Activated CD4-positive, alpha-beta T cell treated with anti-CD3 and anti-CD28 coated beads for 36 hours (primary cell): ENCODE measurements at regions not wholly inside any gene's neighbourhood (a gene's known extent, or its start where the extent isn't known, plus 50 kb on each side); places are given as distances from the start of the nearest gene placed in this dataset.

Experiments used
- ATAC-seq: fragments of 200-7000 bp; cut with Tn5 transposase; one replicate; pipeline ENCODE4 v1.10.0; 2021; ENCODE audit warnings: mild to moderate bottlenecking, moderate library complexity
- CTCF ChIA-PET: fragments of 350-600 bp; sonication (Branson Sonifier 250); formaldehyde crosslinking; loops from one replicate; lab custom pipeline; 2021; ENCODE audit warnings: antibody characterized with exemption; lab: Charles Lee
- POLR2A ChIA-PET: fragments of 350-600 bp; sonication (Branson Sonifier 250); formaldehyde crosslinking; loops from one replicate; lab custom pipeline; 2021; ENCODE audit warnings: antibody characterized with exemption, inconsistent platforms; lab: Charles Lee
- DNase-seq: peaks from one replicate; pipeline ENCODE4 v3.0.0-alpha.2; 2020
- H3K27ac Mint-ChIP-seq: one replicate; pipeline ENCODE4 v1.8.0; 2021; ENCODE audit warnings: mixed read lengths
- H3K27me3 Mint-ChIP-seq: one replicate; pipeline ENCODE4 v1.8.0; 2021; ENCODE audit warnings: mixed read lengths
- H3K36me3 Mint-ChIP-seq: one replicate; pipeline ENCODE4 v1.8.0; 2021; ENCODE audit warnings: low read depth, mixed read lengths
- H3K4me1 Mint-ChIP-seq: one replicate; pipeline ENCODE4 v1.8.0; 2021; ENCODE audit warnings: mixed read lengths
- H3K4me3 Mint-ChIP-seq: one replicate; pipeline ENCODE4 v1.8.0; 2021; ENCODE audit warnings: mild to moderate bottlenecking, moderate library complexity, mixed read lengths
- H3K9me3 Mint-ChIP-seq: one replicate; pipeline ENCODE4 v1.8.0; 2021; ENCODE audit warnings: low read depth, mixed read lengths
- intact Hi-C, 2 experiments: fragments of 100-400 bp; cut with DNase I in 1 of 2; cut with micrococcal nuclease in 1 of 2; formaldehyde crosslinking; loops; one replicate each; pipeline versions ENCODE4 v1.14.2 to v1.15.1; 2022 to 2024; cut with DNase I, micrococcal nuclease

DNA sequence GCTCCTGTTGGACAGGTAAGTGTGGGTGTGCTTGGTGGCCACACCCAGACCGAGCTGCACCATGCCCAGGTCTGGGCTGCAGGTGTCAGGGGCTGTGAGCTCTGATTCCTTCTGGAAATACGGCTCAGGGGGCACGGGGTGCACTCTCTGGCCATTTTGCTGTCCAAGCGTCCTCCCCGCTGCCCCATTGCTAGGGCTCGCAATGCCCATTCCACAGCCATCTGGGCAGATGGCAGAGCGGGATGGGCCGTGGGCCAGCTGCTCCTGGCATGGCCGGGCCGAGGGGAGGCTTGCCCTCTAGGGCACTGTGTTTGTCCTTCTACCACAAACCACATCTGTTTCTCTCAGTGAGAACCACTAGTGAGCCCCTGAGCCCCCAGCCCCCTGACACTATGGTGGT, 67.9 kb upstream of the RXRA start:
- no peaks in the 10 kb centered on the region for H3K9me3 Mint-ChIP-seq
- no peaks in the 10 kb centered on the region for H3K4me1 Mint-ChIP-seq
- intact Hi-C loops, result no loop called here
- H3K36me3 Mint-ChIP-seq, result no peaks in the 10 kb centered on the region
- DNase-seq (no peak), ATAC-seq (no peak)
- ChIA-PET CTCF (interaction anchor here (0.5 kb wide), 1 partner anchor 15 kb away, joined by 3 read pairs; no protein-coding TSS in a partner anchor), POLR2A (no interaction called here)
- H3K27me3 Mint-ChIP-seq, result no peaks in the 10 kb centered on the region
- H3K4me3 Mint-ChIP-seq, result no peak overlapping the region
- no peak overlapping the region for H3K27ac Mint-ChIP-seq

DNA sequence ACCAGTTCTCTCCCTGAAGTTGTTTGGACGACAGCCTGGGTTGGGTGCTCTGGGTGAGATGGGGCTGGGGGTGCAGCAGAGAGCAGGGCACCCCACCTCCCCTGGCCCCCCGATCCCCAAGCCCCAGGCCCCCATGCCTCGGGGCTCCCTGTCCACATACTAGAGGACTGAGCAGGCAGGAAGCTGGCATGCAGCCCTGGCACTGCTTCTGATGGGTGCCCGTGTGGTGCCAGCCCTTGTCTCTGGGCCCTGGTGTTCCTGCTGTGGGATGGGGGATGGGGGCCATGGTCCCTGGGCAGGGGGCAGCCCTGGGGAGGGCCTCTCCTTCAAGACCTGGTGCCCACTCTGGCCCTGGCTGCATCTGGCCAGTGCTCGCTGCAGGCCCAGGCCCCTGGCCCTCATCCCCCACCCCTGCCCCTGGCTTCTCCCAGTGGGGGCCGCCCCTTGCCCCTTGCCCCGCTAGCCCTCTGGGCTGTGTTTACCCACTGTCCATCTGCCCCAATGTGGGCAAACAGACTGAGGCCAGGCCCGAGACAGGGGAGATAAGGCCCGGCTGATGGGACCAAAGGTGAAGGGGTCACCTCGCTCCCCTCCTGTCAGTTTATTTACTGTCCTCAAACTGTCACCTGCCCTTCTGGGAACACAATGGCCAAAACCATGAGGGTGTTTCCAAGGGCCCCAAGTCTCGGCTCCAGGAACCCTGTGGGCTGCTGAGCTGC, 67.3 kb upstream of the RXRA start:
- DNase-seq, result no peak
- ATAC-seq, result no peak
- H3K27me3 Mint-ChIP-seq, result peaks cover 3% of the 10 kb centered on the region
- POLR2A ChIA-PET, result no interaction called here
- H3K36me3 Mint-ChIP-seq, result no peaks in the 10 kb centered on the region
- no peaks in the 10 kb centered on the region for H3K4me1 Mint-ChIP-seq
- intact Hi-C loops, result no loop called here
- H3K27ac Mint-ChIP-seq, result no peak overlapping the region
- H3K9me3 Mint-ChIP-seq, result no peaks in the 10 kb centered on the region
- H3K4me3 Mint-ChIP-seq, result no peak overlapping the region
- CTCF ChIA-PET, result interaction anchor here (0.5 kb wide), 1 partner anchor 15 kb away, joined by 3 read pairs; no protein-coding TSS in a partner anchor

DNA sequence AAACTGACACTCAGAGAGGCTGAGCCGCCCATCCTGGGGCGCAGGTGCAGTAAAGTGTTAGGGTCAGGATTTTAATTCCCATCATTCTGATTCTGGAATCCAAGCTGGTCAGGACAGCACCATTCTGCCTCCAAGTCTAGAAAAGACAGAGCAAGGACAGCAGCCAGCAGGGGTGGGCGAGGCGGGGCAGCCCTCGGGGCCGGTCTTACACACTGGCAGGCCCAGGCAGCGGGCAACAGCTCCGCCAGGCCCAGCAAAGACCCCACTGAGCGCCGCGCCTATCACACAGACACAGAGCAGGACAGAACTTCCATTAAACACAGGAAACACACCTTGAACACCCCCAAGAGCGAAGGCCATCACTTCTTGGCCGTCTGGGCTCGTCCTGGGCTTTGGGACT, 66.5 kb upstream of the RXRA start:
- Mint-ChIP-seq H3K27ac (no peak overlapping the region), H3K27me3 (peaks cover 3% of the 10 kb centered on the region), H3K36me3 (no peaks in the 10 kb centered on the region), H3K9me3 (no peaks in the 10 kb centered on the region), H3K4me3 (no peak overlapping the region), H3K4me1 (no peaks in the 10 kb centered on the region)
- no peak for ATAC-seq
- CTCF ChIA-PET, result no interaction called here
- DNase-seq, result no peak
- intact Hi-C loops, result no loop called here
- POLR2A ChIA-PET, result no interaction called here

DNA sequence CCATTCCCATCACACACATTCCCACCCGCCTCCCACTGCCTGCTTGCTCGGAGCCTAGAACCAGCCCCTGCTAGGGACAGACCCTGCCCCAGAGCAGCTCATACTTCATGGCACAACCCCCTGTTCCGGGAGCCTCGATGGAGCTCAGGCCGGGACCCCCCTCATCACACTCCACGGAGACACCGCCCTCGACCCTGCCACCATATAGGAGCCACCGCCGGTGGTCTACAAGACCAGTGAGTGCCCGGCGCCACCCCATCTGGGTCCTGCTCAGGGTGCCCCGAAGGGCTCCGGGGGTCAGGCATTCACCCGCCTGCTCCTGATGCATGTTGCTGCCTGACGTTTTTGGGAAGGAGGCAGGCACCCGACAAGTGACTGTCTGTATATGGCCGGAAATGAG, 65.5 kb upstream of the RXRA start:
- Mint-ChIP-seq H3K9me3 (no peaks in the 10 kb centered on the region), H3K36me3 (no peaks in the 10 kb centered on the region)
- CTCF ChIA-PET, result no interaction called here

DNA sequence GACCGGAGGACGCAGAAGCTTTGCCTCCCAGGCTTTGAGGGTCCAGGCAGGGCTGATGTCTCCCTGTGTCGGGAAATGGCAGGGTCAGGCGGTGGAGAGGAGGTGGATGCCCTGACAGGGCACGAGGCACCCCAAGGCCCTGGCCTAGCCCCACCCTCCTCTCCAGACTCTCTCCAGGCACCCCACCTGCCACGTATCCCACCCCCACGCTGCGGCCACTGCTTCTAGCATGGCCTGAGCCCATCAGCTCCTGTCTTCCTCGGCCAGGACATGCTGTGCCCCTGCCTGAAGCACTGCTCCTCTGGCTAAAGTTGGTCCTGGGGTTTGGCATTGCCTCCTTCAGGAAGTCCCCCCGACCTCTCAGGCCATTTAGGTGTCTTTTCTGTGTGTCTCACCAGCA, 64.2 kb upstream of the RXRA start:
- CTCF ChIA-PET, result no interaction called here
- H3K4me1 Mint-ChIP-seq, result no peaks in the 10 kb centered on the region

More for the DNA sequence above, 65.5 kb upstream of the RXRA start:
- no peaks in the 10 kb centered on the region for H3K4me1 Mint-ChIP-seq
- no peak overlapping the region for H3K27ac Mint-ChIP-seq
- peaks cover 4% of the 10 kb centered on the region for H3K27me3 Mint-ChIP-seq
- intact Hi-C loops, result no loop called here
- DNase-seq, result no peak
- ATAC-seq, result no peak
- POLR2A ChIA-PET, result no interaction called here
- H3K4me3 Mint-ChIP-seq, result no peak overlapping the region

DNA sequence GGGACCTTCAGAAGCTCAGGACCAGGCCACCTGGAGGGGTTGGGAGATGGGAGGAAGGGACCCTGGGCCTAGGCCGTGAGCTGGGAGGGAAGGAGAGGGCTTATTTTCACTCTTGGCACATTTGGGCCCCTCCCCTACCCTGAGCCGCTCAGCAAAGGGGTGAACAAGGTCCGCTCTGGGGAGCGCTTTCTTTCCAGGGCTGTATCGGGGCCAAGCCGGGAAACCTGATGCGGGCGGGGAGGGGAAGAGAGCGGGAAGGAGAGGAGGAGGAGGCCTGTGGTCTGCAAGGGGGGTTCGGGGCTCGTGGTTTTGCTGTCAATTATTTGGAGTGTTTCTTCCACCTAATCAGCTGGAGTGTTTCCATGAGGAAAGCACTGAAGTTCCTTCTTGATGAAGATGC, 62.7 kb upstream of the RXRA start:
- Mint-ChIP-seq H3K4me3 (no peak overlapping the region), H3K4me1 (no peaks in the 10 kb centered on the region), H3K27ac (no peak overlapping the region), H3K36me3 (no peaks in the 10 kb centered on the region), H3K27me3 (peaks cover 12% of the 10 kb centered on the region), H3K9me3 (no peaks in the 10 kb centered on the region)
- no peak for ATAC-seq
- ChIA-PET POLR2A (no interaction called here), CTCF (interaction anchor here (1.2 kb wide), 1 partner anchor 92 kb away, joined by 3 read pairs; no protein-coding TSS in a partner anchor)
- DNase-seq, result no peak
- intact Hi-C loops, result no loop called here

More for the DNA sequence above, 64.2 kb upstream of the RXRA start:
- Mint-ChIP-seq H3K9me3 (no peaks in the 10 kb centered on the region), H3K36me3 (no peaks in the 10 kb centered on the region), H3K4me3 (no peak overlapping the region), H3K27me3 (peaks cover 12% of the 10 kb centered on the region), H3K27ac (no peak overlapping the region)
- POLR2A ChIA-PET, result no interaction called here
- intact Hi-C loops, result no loop called here
- no peak for ATAC-seq
- no peak for DNase-seq

DNA sequence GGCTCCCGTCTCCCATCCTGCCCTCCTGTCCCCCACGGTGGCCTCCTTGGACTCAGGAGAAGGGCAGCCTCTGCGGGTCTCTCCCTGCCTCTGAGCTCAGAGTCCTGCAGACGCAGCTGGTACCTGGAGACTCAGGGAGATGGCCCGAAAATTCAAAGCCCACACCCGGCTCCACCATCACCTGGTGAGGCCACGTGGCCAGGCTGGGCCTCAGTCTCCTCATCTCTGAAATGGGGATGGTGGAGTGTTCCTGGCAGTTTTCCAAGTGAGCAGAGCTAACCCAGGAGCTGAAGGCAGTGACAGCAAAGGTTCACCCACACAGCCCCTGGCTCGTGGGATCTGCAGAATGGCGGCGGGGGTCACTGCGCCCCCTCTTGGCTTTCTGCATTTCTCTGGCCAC, 62.1 kb upstream of the RXRA start:
- H3K36me3 Mint-ChIP-seq, result no peaks in the 10 kb centered on the region
- CTCF ChIA-PET, result interaction anchor here (1.2 kb wide), 1 partner anchor 93 kb away, joined by 3 read pairs; no protein-coding TSS in a partner anchor
- POLR2A ChIA-PET, result no interaction called here
- no peaks in the 10 kb centered on the region for H3K9me3 Mint-ChIP-seq
- no peak overlapping the region for H3K4me3 Mint-ChIP-seq
- H3K27ac Mint-ChIP-seq, result no peak overlapping the region
- no peak for ATAC-seq
- no peak for DNase-seq
- no peaks in the 10 kb centered on the region for H3K4me1 Mint-ChIP-seq
- intact Hi-C loops, result no loop called here
- H3K27me3 Mint-ChIP-seq, result peaks cover 12% of the 10 kb centered on the region

DNA sequence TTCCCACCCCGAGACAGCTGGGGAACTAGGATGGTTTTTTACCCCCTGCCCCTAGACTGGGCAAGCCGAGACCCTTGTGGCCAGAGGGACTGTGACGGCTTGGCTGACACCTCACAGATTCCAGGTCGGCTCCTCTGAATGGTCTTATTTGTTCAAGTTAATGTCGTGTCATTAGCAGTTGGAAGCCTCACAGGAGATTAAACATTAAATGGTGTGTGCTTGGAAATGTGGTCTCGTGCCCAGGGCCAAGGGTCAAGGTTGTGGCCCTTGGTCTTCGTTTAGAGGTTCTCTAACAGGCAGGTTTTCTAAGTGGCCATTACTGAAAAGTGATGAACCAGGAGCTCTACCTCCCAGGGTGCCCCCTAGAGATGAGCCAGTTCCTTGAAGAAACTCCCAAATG, 61.2 kb upstream of the RXRA start:
- no peaks in the 10 kb centered on the region for H3K4me1 Mint-ChIP-seq
- H3K27ac Mint-ChIP-seq, result no peak overlapping the region
- intact Hi-C loops, result no loop called here
- ATAC-seq (no peak), DNase-seq (no peak)
- H3K9me3 Mint-ChIP-seq, result no peaks in the 10 kb centered on the region
- POLR2A ChIA-PET, result no interaction called here
- CTCF ChIA-PET, result no interaction called here
- no peaks in the 10 kb centered on the region for H3K36me3 Mint-ChIP-seq
- H3K27me3 Mint-ChIP-seq, result peaks cover 12% of the 10 kb centered on the region
- no peak overlapping the region for H3K4me3 Mint-ChIP-seq

DNA sequence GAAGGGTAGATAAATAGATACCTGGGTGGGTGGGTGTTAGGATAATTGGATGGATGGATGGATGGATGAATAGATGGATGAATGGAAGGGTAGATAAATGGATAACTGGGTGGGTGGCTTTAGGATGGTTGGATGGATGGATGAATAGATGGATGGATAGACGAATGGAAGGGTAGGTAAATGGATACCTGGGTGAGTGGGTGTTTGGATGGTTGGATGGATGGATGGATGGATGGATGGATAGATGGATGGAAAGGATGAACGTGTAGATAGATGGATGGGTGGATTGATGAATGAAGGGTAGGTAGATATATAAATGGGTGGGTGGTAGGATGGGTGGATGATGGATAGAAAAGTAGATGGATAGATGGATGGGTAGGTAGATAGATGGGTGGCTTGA, 59.8 kb upstream of the RXRA start:
- DNase-seq, result no peak
- H3K4me3 Mint-ChIP-seq, result no peak overlapping the region
- POLR2A ChIA-PET, result no interaction called here
- peaks cover 12% of the 10 kb centered on the region for H3K27me3 Mint-ChIP-seq
- no peaks in the 10 kb centered on the region for H3K36me3 Mint-ChIP-seq
- H3K9me3 Mint-ChIP-seq, result no peaks in the 10 kb centered on the region
- CTCF ChIA-PET, result no interaction called here
- intact Hi-C loops, result no loop called here
- H3K4me1 Mint-ChIP-seq, result no peaks in the 10 kb centered on the region
- no peak overlapping the region for H3K27ac Mint-ChIP-seq
- no peak for ATAC-seq

DNA sequence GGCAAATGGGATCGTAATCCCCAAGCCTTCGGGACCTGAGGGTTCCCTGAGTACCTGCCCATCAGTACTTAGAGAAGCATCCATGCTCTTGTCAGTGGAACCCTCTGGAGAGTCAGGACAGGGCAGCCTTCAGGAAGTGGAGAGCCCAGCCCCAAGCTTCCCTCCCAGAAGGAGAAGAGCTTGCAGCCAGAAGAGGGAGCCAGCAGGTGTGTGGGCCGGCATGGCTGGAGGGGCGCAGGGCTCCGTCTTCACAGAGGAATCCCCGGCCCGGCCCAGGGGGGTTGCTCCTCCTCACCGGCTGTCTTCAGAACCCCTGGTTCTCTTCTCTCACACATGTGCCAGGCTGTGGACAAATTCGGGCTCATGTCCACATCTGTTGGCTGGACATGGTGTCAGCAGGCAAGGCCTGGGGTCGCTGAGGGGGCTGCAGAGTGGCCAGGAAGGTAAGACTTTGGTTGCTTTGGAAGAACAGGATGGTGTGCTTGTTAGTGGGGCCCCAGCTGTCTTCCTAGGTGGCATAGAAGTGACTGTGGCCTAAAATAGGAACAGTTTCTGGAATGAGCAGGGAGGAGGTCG, 58.9 kb upstream of the RXRA start:
- ATAC-seq (no peak), DNase-seq (no peak)
- POLR2A ChIA-PET, result no interaction called here
- CTCF ChIA-PET, result interaction anchor here (1.4 kb wide), 1 partner anchor 32 kb away, joined by 4 read pairs; no protein-coding TSS in a partner anchor
- no peak overlapping the region for H3K27ac Mint-ChIP-seq
- peaks cover 12% of the 10 kb centered on the region for H3K27me3 Mint-ChIP-seq
- no peak overlapping the region for H3K4me3 Mint-ChIP-seq
- H3K36me3 Mint-ChIP-seq, result no peaks in the 10 kb centered on the region
- intact Hi-C loops, result no loop called here
- H3K4me1 Mint-ChIP-seq, result no peaks in the 10 kb centered on the region
- H3K9me3 Mint-ChIP-seq, result no peaks in the 10 kb centered on the region

DNA sequence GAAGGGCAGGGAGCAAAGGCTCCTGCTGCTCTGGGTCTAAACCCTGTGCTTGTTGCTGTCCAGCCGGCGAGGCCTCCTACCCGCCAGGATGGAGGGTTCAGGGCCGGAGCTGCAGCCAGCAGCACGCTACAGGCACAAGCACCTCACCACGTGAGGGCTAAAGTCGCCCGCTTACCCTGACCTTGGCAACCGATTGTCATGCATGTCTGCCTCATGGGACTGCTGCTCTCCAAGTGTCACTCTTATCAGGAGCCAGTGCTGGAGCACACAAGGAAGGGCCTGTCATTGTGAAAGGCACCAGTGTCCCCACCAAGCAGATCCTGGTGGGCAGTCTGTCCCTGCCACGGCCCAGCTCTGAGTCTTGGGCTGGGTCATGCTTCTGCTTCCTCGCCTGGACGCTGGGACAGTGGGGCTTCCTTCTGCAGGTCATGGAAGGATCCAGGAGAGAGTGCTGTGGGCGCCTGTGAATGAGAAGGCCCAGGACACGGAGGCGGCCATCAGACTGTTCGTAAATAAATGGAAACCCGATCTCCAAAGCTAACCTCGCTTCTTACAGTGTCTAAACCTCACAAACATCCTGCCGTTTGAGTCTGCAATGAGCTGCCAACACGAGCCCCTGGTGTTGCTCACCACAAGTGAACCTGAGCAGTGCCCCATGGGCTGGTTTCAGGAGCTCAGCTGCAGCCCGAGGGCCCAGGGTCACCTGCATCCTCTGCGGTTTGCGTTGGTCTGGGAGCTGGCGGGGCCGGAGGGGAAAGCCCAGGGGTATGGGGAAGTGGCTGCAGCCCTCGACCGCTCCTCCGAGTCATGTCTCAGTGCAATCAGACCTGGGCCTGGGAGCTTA, 58.2 kb upstream of the RXRA start:
- Mint-ChIP-seq H3K9me3 (no peaks in the 10 kb centered on the region), H3K27me3 (peaks cover 12% of the 10 kb centered on the region), H3K4me3 (no peak overlapping the region), H3K4me1 (no peaks in the 10 kb centered on the region), H3K27ac (no peak overlapping the region), H3K36me3 (no peaks in the 10 kb centered on the region)
- ATAC-seq (no peak), DNase-seq (no peak)
- ChIA-PET CTCF (interaction anchor here (1.4 kb wide), 1 partner anchor 31 kb away, joined by 4 read pairs; no protein-coding TSS in a partner anchor), POLR2A (no interaction called here)
- intact Hi-C loops, result no loop called here
